ENCODE measurements at regions not wholly inside any gene's neighbourhood (a gene's known extent, or its start where the extent isn't known, plus 50 kb on each side); places are given as distances from the start of the nearest gene placed in this dataset.

DNA sequence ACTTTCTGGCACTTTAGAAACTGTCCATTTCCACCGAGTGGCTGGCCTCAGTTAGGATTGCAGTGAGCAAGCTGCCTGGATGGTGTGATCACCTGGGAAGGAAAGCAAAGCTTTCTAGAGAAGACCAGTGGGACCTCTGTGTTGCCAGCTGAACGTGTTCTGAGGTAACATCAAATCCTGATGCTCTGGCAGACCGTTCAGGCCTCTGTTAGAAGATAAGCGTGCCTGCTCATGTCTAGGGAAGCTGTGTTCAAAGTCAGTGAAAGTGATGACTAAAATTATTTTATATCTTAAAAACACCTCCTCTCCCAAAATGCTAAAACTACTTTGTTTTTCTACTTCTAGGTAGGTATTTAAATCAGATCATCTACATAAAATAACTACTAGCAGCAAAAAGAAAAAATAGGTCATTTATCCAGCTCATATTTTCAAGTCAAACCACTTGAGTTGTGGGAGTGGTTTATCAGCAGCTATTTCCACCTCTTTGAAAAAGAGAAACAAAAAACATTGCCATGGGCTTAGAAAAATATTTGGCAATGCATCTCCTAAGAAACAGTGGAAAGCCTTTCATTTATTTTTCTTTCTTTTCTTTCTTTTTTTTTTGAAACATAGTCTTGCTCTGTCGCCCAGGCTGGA lies 54.8 kb downstream of the CEP43 start:
- H3T11ph ChIP-seq (ENCODE audit: low read length) = no peak overlapping the region
- Mint-ChIP-seq H3K27me3 (ENCODE audit: low read depth) (no peaks in the 10 kb centered on the region), H3K4me1 (peaks cover 7% of the 10 kb centered on the region in 2 experiments), H3K27ac (peak overlapping the region in 1 of 3 experiments; percentile 57; a peak in 1 of 7 replicates), H3K9me3 (peaks cover 0 to 7% of the 10 kb centered on the region in 2 experiments; a peak in 4 of 5 replicates), H3K36me3 (ENCODE audit: insufficient read depth in 1 of 3, low read depth in 3 of 3) (peaks cover 5 to 13% (median 5%) of the 10 kb centered on the region in 3 experiments; a peak in 4 of 7 replicates), H3K4me3 (no peak overlapping the region)
- no peaks in the 10 kb centered on the region for H3K27me3 ChIP-seq (ENCODE audit: insufficient read depth, low read length)
- no peak overlapping the region for H3K9ac ChIP-seq (ENCODE audit: extremely low read depth, insufficient read length, low read length)
- no peak overlapping the region for H3K14ac ChIP-seq (ENCODE audit: insufficient read depth, low read length)
- no peak overlapping the region for H2AFZ ChIP-seq (ENCODE audit: low read length)
- no peak overlapping the region for H2BK20ac ChIP-seq (ENCODE audit: low read depth, low read length, poor library complexity, severe bottlenecking)
- no peaks in the 10 kb centered on the region for H4K20me1 ChIP-seq (ENCODE audit: control insufficient read depth, insufficient read depth, insufficient read length)
- H3K23me2 ChIP-seq (ENCODE audit: insufficient read length, low read depth, low read length, poor library complexity, severe bottlenecking) = no peaks in the 10 kb centered on the region
- H2BK12ac ChIP-seq (ENCODE audit: insufficient read length, low read depth, low read length) = no peak overlapping the region
- no peak for DNase-seq
- no peak overlapping the region for H3K4ac ChIP-seq (ENCODE audit: low read depth, low read length)
- no CpG with 5 or more reads among the region's 5 CpGs for WGBS (ENCODE audit: extremely low coverage, insufficient read length, low lambda C conversion rate)
- no peak overlapping the region for H3K27ac ChIP-seq (ENCODE audit: insufficient read length, low read depth, low read length)
- no peak overlapping the region for H4K91ac ChIP-seq (ENCODE audit: insufficient read length, low read depth, low read length)
- TF ChIP-seq CTCF (conservative IDR thresholded peaks at IDR 0.05) = no peak
- H2BK5ac ChIP-seq (ENCODE audit: insufficient read length, low read length) = no peak overlapping the region
- H2BK120ac ChIP-seq (ENCODE audit: low read depth, low read length, poor library complexity, severe bottlenecking) = no peak overlapping the region
- H3K79me1 ChIP-seq (ENCODE audit: insufficient read depth, low read depth, low read length, poor library complexity, severe bottlenecking) = no peaks in the 10 kb centered on the region
- H3K23ac ChIP-seq (ENCODE audit: insufficient read length, low read depth, low read length) = no peak overlapping the region
- no peak overlapping the region for H3K4me2 ChIP-seq (ENCODE audit: insufficient read depth, insufficient read length, low read length)
- H3K18ac ChIP-seq (ENCODE audit: insufficient read length, low read depth, low read length) = no peak overlapping the region
- no peaks in the 10 kb centered on the region for H3K79me2 ChIP-seq (ENCODE audit: insufficient read depth, low read length)
- H4K5ac ChIP-seq (ENCODE audit: insufficient read length, low read depth, low read length) = no peak overlapping the region
- H2BK15ac ChIP-seq (ENCODE audit: low read depth, low read length) = no peak overlapping the region
- H4K8ac ChIP-seq (replicated peaks; ENCODE audit: insufficient read length, low read depth, low read length) = no peak overlapping the region
- H3K4me1 ChIP-seq (ENCODE audit: insufficient read depth, low read length) = no peaks in the 10 kb centered on the region
- no peaks in the 10 kb centered on the region for H3K9me3 ChIP-seq (ENCODE audit: control insufficient read depth, low read depth, low read length)
- H3K56ac ChIP-seq (ENCODE audit: insufficient read length, low read depth, low read length) = no peak overlapping the region
- H2AK5ac ChIP-seq (ENCODE audit: insufficient read length, low read length) = no peak overlapping the region
